Stimulated activated CD8-positive, alpha-beta memory T cell treated with anti-CD3 and anti-CD28 coated beads, Interleukin-12 subunit alpha, Interleukin-12 subunit beta, amount 100 ng/mL, for 24 hours (primary cell): ENCODE measurements at regions not wholly inside any gene's neighbourhood (a gene's known extent, or its start where the extent isn't known, plus 50 kb on each side); places are given as distances from the start of the nearest gene placed in this dataset.
A peak's percentile ranks its signal among the peaks of the same experiment; 100 is the strongest.

ENCODE experiments used
- DNase-seq: peaks from one replicate; pipeline ENCODE4 v3.0.0-alpha.2; 2020; ENCODE audit errors: extremely low read depth

DNA sequence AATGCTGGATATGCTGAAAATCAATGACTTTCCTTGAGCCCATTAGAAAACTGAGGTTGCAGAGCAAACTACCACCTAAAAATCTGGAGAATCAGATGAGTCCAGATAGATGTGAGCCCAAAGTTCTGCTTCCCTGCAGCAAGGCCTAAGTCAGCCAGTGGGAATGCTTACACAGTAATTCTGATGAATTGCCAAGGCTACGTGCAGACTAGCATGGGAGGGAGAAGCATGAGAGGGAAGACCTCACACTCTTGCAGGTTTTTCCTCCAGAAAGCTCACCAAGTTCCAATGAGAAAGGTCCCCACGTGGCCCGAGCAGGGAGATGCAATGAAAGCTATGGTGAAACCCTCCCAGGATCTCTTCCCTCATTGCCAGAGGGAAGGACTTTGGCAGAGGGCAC is 104.8 kb upstream of the SIRPA start:
- no peak for DNase-seq

DNA sequence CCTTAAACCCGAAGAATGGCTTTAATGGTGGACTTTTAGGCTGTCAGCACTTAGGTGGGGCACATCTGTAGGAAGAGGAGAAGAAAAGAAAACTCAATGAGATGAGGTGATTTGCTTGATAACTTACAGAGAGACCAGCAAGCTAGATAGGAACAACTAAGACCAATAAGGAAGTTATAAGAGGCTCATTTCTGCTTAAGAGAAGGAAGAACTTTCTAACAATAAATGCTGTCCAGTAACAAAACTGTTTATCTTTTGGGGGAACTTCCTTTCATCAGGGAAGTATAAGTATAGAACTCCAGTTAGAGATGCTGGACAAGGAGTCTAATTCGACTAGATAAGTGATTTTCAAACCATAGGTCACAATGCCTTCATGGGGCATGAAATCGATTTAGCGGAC is 107.2 kb upstream of the SIRPA start:
- no peak for DNase-seq

DNA sequence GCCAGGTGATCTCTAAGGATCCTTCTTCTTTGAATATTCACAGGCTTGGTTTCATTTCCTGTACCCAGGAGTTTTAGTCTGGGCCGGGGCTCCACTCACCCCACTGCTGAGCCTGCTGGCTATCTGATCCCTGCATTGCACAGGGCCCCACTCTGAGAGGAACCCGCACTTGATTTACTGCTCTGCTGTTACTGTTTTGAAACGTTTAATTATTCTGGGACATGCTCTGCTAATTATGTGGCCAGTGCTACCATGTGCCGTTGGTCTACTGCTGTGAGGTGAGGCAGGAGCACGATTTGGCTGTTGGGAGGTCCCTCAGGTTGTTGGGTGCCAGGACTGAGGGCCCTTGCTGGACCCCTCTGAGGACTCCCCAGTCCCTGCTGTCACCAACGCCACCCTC is 108.7 kb upstream of the SIRPA start:
- no peak for DNase-seq

DNA sequence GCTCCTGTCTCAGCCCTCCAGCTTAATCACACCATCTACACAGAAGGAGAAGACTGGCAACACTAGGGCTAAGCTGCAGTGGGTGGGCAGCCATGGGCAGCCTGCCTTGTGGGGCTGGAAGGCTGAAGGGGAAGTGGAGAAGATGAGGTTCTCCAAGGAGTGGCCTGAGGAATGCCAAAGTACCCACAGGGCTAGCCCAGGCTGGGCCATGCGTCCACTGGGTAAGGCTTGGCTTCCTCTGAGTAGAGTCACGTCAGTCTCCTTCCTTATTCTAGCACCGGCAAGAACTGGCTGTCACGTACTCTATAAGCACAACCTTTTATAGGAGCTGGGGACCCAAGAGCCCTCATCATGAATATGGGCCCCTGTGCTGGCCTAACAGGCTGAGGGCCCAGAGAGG is 110.6 kb upstream of the SIRPA start:
- no peak for DNase-seq

DNA sequence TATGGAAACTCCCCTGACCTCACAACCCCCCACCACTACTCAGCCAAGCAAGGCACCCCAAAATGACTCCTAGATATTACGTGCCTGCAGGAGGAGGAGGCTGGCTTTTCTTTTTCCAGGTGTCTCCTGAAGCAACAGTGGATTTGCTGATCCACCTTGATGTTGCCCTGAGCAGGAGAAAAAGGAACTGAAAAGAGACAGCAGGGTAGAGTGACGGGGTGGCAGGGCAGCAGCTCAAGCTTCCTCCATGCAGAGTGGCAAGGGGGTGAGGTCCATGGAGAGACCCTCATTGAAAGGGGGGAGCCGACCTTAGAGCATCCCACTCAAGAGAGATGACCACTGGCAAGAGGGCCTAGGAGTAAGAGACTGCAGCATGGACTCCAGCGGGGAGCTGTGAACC is 112.0 kb upstream of the SIRPA start:
- no peak for DNase-seq

DNA sequence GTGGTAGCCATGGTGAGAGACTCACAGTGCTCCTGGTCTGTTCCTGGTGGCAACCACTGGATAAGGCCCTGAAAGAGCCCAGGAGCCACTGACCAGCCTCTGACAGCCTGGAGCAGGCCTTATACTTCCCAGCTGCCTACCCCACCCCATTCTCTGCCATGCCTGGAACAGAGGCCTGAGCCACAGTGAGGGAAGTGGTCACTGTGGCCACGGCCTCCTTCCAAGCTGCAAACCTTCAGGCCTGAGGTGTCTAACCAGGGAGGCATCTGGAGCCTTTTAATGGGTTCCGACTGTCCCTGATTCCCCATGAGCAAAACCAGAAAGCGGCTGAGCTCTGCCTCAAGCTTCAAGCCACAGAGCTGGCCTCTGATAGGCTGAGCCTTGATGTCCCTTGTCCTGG is 113.0 kb upstream of the SIRPA start:
- no peak for DNase-seq

DNA sequence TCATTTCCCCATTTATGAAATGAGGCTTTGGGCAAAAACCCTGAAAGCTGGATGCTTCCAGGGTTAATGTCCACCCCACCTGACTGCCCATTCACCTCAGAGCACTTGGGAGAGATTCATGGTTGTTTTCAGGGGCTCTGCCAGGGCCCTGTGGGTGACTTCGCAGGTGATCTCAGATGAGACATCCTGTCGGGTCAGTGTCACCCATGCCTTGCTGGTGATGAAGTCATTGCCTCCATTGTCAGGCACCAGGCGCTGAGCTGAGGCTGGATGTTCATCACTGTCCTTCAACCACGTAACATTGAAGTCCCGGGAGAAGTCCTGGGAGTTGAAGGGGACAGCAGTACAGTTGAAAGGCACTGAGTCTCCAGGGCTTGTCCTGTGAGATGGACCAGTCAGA is 115.6 kb upstream of the SIRPA start:
- DNase-seq: no peak

DNA sequence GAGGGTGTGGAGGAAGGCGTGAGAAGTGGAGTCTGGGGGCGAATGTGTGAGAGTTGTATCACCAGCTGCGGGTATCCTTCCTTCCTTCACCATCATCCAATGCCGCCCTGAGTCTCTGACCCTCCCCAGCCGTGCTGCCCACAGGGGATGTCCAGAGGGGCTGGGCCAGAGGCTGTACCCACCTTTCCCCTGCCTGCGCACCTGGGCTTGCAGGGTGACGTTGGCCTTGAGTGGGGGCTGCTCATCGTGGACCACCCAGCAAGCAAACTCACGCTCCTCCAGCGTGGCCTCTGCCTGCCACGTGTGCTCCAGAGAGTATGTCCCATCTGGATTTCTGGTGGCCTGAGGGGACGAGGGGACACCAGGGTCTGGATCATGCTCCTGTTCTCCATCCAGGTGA is 116.9 kb upstream of the SIRPA start:
- no peak for DNase-seq

DNA sequence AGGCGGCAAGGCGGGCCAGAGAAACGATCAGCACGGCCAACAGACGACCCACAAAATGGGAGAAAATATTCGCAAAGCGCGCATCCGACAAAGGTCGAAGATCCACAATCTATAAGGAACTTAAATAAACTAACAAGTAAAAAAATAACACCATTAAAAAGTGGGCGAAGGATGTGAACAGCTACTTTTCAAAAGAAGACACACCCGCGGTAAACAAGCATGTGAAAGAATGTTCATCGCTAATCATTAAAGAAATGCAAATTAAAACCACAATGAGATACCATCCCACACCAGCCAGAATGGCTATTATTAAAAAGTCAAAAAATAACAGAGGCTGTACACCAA is 117.8 kb upstream of the SIRPA start:
- no peak for DNase-seq

DNA sequence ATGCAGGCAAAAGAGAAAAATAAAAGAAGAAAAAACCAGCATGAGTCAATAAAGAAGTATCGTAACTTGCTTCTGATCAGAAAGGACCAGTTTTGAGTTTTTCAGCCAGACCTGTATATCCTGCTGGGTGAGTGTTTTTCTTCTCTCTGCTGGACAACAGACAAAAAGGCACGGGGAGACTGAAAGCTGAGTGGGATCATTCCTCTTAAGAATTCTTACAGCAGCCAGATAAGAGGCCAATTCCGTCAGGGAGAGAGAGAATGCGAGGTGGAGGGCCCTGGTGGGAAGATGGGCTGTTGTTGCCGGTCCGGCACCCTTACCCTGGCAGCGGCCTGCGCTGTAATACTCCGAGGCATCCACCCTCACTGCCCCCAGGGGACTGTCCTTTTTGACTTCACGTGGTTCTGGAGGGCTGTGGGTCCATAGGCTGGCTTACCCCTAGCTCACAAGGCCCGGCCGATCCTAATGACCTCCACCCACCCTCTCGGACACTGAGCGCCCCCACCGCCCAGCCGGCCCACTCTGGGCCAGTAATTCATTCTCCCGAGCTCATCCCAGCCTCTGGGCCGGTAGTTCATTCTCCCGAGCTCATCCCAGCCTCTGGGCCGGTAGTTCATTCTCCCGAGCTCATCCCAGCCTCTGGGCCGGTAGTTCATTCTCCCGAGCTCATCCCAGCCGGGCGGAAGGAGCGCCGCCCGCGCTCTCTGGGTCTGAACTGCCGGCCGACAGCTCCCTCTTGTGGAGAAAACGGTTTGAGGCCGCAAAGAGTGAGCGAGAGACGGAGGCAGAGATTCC is 118.3 kb upstream of the SIRPA start:
- peak; percentile 38 for DNase-seq

DNA sequence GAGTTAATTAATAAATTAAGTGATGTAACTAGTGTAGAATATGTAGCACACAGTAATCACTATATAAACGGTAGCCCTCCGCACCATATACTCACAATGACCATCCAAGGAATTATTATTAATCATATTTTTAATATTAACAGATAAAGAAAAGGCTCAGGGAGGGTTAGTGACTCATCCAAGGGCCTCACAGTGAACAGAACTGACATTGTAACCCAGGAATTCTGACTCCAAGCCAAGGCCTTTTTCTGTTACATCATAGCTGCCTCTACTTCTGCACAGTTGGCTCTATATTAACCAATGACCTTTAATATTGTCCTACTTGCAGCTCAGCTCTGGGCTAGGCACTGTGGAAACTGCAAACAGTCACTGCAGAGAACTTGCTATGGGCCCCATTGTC is 117.5 kb upstream of the SIRPG start:
- no peak for DNase-seq

DNA sequence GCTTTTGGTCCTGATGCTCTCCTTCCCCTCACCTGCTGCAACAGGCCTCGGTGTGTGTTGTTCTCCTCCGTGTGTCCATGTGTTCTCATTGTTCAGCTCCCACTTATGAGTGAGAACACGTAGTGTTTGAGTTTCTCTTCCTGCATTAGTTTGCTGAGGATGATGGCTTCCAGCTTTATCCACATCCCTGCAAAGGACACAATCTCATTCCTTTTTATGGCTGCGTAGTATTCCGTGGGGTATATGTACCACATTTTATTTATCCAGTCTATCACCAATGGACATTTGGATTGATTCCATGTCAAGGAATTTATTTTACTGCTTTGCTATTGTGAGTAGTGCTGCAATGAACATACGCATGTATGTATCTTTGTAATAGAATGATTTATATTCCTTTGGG is 116.9 kb upstream of the SIRPG start:
- no peak for DNase-seq

DNA sequence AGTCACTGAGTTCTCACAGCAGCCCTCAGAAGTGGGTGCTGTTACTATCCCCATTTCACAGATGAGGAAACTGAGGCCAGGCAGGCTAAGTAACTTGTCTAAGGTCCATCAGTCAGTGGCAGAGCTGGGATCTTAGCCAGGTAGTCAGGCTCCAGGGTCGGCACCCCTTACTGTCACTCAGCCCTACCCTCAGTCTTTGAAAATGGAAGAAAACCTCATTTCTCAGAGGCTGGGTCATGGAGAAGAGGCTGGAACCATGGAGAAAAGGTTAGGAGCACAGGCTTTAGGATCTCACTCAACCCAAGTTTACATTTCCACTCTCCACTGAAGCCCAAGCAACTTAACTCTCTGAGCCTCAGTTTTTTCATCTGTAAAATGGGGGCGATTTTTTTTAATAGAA is 116.2 kb upstream of the SIRPG start:
- no peak for DNase-seq

DNA sequence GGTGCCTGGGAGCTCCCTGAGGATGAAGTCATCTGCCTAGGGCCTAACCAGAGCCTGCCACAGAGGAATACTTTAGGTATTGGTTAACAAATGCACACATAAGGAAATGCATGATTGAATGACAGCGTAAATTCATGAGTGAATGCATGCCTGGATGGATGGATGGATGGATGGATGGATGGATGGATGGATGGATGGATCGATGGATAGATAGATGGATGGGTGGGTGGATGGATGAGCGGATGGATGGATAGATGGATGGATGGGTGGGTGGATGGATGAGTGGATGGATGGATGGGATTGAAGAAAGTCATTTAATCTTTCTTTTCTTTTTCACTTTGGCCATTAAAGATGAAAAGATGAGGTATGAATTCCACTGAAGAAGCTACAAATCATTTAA is 111.9 kb upstream of the SIRPG start:
- no peak for DNase-seq

DNA sequence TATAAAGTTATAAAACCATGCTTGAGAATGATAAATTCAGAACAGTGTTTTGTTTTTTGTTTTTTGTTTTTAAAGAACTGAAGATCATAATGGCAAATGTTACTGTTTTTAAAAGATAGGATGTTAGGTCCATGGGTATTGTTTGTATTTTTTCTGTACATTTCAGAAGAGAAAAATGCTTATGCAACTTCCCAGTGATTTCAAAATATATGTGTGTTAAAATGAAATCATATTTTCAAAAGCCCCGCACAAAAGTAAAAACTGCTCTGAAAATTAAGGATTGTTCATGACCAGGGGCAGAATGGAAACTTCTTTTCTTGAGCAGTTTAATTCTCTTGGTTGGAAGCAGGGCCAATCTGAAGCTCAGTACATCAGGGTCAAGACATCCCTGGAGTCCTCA is 109.2 kb upstream of the SIRPG start:
- DNase-seq: no peak

DNA sequence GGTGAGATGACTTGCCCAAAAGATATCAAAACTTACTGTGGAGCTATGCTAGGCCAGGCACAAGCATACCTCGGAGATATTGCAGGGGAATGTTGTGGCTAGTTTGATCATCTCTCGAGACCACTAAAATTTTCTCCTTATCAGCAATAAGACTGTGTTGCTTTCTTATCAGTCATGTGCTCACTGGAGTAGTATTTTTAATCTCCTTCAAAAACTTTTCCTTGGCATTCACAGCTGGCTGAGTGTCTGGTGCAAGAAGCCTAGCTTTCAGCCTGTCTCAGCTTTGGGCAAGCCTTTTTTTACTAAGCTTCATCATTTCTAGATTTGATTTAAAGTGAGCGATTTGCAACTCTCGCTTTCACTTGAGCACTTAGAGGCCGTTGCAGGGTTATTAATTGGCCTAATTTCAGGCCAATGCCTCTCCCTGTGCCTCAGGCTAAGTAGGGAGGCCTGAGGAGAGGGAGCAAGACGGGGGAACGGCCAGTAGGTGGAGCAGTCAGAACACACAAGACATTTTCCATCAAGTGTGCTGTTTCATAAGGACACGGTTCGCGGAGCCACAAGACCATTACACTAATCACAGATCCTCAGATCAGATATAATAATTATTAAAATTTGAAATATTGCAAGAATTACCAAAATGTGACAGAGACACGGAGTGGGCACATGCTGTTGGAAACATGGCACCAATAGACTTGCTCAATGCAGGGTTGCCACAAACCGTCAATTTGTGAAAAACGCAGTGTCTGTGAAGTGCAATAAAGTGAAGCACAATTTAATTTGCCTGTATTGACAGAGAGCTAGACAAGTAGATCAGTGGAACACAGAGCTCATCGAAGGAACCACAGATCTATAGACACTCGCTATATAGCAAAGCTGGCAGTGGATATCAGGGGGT is 106.8 kb upstream of the SIRPG start:
- peak; percentile 16 for DNase-seq

DNA sequence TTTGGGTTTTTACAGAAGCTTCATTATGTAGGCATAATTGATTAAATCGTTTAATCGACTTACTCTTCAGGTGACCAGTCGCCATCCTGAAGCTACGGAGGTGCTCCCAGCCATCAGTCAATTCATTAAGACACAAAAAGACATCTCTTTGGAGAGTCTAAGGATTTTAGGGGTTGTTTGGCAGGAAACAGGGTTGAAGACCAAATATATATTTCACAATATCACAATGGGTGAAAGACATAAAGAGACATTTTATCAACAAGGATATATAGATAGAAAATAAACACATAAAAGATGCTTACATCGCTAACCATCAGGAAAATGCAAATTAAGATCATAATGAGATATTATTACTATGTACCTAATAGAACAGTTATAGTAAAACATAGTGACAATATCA is 104.0 kb upstream of the SIRPG start:
- no peak for DNase-seq

DNA sequence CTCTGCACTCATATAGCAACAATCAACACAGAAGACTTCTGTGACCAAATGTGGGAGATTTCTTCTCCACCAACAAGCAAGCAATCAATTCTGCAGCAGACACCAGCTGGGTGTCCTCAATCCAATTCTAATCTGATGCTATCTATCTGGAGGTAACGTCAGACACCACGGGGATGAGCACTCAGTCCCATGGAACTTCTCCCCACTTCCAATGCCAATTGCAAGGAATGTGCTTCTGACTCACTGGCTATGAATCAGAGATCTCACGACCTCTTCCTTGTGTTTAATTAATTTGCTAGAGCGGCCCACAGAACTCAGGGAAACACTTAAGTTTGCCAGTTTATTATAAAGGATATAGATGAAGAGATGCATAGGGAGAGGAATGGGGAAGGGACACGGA is 103.5 kb upstream of the SIRPG start:
- no peak for DNase-seq

DNA sequence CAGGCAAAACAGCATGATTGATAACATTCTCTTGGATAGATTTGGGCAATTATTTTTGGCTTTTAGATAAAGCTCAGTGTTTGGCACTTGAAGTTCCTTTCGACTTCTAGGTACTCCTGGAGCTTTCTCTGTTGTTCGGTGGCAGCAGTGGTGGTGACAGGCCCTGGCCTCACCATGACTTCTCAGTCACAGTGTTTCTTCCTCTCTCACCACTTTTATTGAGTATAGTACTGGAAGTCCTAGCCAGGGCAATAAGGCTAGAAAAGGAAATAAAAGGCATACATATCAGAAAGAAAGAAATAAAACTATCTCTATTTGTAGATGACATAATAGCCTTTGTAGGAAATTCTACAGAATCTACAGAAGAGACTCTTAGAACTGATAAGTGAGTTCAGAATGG is 101.2 kb upstream of the SIRPG start:
- no peak for DNase-seq

DNA sequence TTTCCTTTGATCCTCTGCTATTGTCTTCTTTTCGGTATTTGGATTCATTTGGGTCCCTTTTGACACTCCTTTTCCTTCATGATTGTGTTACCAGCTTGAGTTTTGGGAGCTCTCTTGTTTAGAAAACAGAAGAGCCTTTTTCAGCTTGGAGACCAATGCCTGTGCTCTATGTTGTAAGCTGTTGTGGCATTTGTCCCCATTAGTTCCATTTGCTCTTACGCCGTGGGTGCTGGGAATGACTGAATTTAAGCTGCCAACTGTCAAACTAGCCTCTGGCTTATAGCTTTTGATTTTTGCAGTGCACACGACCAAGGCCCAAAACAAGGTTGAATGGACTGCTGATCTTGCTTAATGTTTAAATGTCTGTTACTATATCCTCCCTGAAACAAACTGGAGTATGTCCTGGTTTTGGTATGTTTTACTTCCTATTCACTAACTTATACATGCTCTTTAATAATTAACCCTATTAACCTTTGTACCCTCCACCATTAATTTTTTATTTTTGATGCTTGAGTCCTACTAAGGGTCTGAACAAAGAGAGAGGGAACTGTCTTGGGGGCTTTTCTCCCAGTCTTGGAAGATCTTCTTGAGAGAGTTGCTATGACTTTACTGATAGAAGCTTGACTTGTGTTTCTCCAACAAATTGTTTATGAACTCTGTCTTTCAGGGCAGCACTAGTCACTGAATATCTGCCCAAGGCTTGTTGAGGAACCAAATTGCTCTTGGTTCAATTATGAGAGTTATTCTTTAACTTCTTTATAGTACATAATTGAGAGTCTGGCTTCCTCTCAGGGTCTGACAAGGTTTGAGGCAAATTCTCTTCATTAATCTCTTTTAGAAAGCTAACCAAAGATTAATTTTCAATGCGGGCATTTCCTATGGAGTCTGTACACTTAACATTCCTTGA is 100.3 kb upstream of the SIRPG start:
- DNase-seq: no peak

DNA sequence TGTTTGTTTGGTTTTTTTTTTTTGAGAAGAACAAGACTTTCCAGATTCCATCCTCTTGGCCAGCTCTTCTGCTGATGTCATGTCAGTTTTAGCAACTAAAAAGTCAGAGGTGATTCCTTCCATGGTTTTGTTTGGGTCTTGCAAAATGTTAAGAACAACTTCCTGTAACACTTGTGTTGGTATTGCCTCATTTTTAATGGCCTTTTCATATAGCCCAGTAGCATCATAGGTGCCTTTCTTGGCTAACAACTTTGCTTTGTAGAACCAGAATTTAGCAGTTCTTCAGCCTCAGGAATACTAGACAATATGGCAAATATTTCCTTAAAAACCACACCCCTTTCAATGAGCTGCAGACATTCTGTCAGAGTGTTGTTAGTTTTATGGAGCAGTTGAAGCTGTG is 99.5 kb upstream of the SIRPG start:
- DNase-seq: no peak

DNA sequence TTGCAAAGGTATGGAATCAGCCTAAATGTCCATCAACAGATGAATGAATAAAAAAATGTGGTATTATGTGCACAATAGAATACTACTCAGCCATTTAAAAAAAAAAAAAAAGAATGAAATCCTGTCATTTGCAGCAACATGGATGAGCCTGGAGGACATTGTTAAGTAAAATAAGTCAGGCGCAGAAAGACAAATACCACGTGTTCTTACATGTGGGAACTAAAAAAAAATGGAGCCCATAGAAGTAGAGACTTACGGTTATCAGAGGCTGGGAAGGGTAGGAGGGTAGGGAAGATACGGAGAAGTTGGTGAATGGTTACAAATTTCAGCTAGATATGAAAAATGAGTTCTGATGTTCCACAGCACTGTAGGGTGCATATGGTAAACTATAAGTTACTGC is 97.2 kb upstream of the SIRPG start:
- no peak for DNase-seq
